ENCODE measurements at regions not wholly inside any gene's neighbourhood (a gene's known extent, or its start where the extent isn't known, plus 50 kb on each side); places are given as distances from the start of the nearest gene placed in this dataset.

DNA sequence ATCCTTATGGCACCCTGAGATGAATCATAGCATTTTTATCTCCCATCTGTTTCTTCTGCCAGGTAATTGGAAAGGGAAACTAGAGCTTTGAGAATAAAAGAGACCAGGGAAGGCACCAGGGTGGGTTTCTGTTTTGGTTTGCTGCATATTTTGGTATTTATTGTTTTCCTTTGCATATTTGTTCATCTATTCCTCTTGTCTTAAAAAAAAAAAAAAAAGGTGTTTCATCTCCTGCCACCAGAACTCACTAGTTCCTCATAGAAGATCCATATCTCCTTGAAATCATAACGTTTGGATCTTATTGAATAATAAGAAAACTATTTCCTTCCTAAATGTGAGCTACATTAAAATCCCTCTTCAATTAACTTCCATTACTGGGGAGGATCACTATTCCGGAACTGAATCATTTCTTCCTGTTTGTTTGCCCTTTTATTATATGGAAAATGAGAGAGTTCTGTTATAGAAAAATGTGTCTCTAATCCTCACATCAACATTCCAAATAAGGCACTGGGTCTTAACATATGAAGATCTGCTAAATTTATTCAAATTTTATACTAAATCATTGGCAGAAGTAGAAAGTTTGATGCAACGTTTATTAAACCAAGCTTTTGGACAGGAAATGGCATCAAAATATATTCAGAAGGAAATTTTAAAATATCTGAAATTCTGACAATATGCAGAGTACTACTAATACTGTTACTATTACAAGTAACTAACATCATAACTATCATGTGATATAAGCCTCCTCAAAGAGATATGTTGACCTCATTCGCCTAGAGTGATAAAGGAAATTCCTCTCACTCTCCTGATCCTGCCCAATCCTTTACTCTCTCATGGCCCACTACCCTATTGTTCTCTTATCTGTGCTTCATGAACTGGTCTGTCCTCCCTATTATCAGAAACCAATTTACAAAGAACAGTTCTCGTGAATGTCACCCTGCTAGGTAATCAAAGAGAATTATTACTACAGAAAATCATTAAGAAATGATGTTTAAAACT is 229.4 kb upstream of the RSPO3 start:
- TF ChIP-seq, protein P1, sequence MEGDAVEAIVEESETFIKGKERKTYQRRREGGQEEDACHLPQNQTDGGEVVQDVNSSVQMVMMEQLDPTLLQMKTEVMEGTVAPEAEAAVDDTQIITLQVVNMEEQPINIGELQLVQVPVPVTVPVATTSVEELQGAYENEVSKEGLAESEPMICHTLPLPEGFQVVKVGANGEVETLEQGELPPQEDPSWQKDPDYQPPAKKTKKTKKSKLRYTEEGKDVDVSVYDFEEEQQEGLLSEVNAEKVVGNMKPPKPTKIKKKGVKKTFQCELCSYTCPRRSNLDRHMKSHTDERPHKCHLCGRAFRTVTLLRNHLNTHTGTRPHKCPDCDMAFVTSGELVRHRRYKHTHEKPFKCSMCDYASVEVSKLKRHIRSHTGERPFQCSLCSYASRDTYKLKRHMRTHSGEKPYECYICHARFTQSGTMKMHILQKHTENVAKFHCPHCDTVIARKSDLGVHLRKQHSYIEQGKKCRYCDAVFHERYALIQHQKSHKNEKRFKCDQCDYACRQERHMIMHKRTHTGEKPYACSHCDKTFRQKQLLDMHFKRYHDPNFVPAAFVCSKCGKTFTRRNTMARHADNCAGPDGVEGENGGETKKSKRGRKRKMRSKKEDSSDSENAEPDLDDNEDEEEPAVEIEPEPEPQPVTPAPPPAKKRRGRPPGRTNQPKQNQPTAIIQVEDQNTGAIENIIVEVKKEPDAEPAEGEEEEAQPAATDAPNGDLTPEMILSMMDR (IDR thresholded peaks at IDR 0.05): no peak
- no peak for TF ChIP-seq POLR2A (IDR thresholded peaks at IDR 0.05)
